ENCODE measurements at regions not wholly inside any gene's neighbourhood (a gene's known extent, or its start where the extent isn't known, plus 50 kb on each side); places are given as distances from the start of the nearest gene placed in this dataset.

DNA sequence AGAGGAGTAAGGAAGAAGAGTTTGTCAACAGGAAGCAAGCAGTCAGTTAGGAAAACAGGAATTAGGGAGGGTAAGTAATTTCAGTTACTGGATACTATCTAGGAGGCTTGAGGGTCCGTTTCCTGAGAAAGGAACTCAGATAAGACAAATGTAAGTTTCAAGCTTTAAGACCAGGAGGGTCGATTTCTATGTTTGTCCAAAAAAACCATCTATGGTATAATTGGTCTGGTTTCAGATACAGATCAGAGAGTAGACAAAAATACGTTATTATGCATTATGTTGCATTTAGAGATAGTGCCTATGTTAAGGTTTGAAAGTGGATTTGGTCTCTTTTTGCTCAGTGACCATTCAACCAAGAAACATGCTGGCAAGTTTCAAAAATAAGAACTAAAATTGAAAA lies 789.6 kb upstream of the PCDH20 start:
- TF ChIP-seq, protein P1, sequence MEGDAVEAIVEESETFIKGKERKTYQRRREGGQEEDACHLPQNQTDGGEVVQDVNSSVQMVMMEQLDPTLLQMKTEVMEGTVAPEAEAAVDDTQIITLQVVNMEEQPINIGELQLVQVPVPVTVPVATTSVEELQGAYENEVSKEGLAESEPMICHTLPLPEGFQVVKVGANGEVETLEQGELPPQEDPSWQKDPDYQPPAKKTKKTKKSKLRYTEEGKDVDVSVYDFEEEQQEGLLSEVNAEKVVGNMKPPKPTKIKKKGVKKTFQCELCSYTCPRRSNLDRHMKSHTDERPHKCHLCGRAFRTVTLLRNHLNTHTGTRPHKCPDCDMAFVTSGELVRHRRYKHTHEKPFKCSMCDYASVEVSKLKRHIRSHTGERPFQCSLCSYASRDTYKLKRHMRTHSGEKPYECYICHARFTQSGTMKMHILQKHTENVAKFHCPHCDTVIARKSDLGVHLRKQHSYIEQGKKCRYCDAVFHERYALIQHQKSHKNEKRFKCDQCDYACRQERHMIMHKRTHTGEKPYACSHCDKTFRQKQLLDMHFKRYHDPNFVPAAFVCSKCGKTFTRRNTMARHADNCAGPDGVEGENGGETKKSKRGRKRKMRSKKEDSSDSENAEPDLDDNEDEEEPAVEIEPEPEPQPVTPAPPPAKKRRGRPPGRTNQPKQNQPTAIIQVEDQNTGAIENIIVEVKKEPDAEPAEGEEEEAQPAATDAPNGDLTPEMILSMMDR (conservative IDR thresholded peaks at IDR 0.05): no peak
- no peak for TF ChIP-seq ZFX (IDR thresholded peaks at IDR 0.05)

All from C4-2B (cell line).